HepG2 (cell line): ENCODE measurements at regions not wholly inside any gene's neighbourhood (a gene's known extent, or its start where the extent isn't known, plus 50 kb on each side); places are given as distances from the start of the nearest gene placed in this dataset.

Experiments
- DNMT1 ChIP-seq: sonication (generic); formaldehyde crosslinking; IDR thresholded peaks from 2 replicates; pipeline ENCODE4 v1.5.1; 2020; ENCODE audit warnings: mild to moderate bottlenecking, missing genetic modification reagents
- ETV6 ChIP-seq: sonication (generic); formaldehyde crosslinking; conservative IDR thresholded peaks from 2 replicates; pipeline ENCODE4 v1.4.0; 2020; ENCODE audit warnings: missing genetic modification reagents
- EZH2 ChIP-seq: conservative IDR thresholded peaks from 2 replicates; pipeline ENCODE4 v1.6.1; 2012; ENCODE audit warnings: mild to moderate bottlenecking, low read depth, low read length, moderate library complexity
- RAD21 ChIP-seq: fragments of 450-650 bp; formaldehyde crosslinking; IDR thresholded peaks from 2 replicates; pipeline ENCODE4 v1.5.0; 2020; ENCODE audit warnings: mild to moderate bottlenecking
- TBP ChIP-seq: sonication (generic); formaldehyde crosslinking; IDR thresholded peaks from 2 replicates; pipeline ENCODE4 v1.5.0; 2020; ENCODE audit warnings: missing genetic modification reagents
- ZKSCAN1 ChIP-seq: fragments of 150-350 bp; IDR thresholded peaks from 2 replicates; pipeline ENCODE4 v1.6.1; 2014; ENCODE audit warnings: low read length
- ZNF780A ChIP-seq: sonication (generic); formaldehyde crosslinking; IDR thresholded peaks from 2 replicates; pipeline ENCODE4 v1.8.0; 2022; ENCODE audit warnings: mild to moderate bottlenecking, missing genetic modification reagents, moderate library complexity
- ZSCAN22 ChIP-seq: sonication (generic); formaldehyde crosslinking; IDR thresholded peaks from 2 replicates; pipeline ENCODE4 v1.4.0; 2020; ENCODE audit warnings: mild to moderate bottlenecking, missing genetic modification reagents
- TF ChIP-seq, protein P1 (sequence below): sonication (generic); formaldehyde crosslinking; IDR thresholded peaks from 2 replicates; pipeline ENCODE4 v1.4.0; 2020; ENCODE audit warnings: missing genetic modification reagents, borderline replicate concordance
- TF ChIP-seq, protein P2 (sequence below): sonication (generic); formaldehyde crosslinking; IDR thresholded peaks from 2 replicates; pipeline ENCODE4 v1.5.0; 2020; ENCODE audit warnings: mild to moderate bottlenecking, missing genetic modification reagents, moderate library complexity
- TF ChIP-seq, protein P3 (sequence below): sonication (generic); formaldehyde crosslinking; IDR thresholded peaks from 2 replicates; pipeline ENCODE4 v1.8.0; 2022; ENCODE audit warnings: mild to moderate bottlenecking, missing genetic modification reagents; ENCODE audit not compliant: insufficient replicate concordance

DNA sequence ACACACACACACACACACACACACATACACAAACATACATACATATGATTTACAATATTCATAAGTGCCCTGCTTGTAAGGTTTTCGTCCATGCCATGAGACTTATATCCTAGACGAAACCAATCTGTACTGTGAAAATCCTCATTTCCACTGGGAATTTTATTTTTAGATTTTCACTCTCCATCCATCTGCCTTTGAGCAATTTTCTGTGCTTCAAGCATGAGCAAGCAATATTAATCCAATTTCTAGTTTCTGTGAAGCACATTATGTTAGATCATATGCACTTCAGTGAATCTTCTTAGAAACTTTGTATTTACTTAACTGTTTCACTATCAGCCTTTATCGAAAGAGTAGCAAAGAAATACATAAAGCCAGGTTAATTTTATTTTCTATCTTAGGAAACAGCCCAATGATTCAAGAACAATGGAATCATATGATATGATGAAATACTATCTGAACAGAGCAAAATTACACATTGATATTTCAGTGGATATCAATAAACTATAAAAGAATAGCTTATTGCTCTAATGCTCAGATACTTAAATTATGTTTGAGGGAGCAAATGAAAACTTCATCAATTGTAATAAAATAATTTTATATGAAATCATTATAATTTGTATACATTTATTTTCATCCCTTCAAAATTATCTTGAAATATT lies 1100.7 kb upstream of the MIR17HG start:
- no peak for TF ChIP-seq TBP
- no peak for TF ChIP-seq DNMT1
- TF ChIP-seq RAD21 (CRISPR knock-in tag): no peak
- TF ChIP-seq ZSCAN22 (CRISPR knock-in tag): no peak
- no peak for TF ChIP-seq ZKSCAN1
- TF ChIP-seq EZH2: no peak
- TF ChIP-seq, protein P1, sequence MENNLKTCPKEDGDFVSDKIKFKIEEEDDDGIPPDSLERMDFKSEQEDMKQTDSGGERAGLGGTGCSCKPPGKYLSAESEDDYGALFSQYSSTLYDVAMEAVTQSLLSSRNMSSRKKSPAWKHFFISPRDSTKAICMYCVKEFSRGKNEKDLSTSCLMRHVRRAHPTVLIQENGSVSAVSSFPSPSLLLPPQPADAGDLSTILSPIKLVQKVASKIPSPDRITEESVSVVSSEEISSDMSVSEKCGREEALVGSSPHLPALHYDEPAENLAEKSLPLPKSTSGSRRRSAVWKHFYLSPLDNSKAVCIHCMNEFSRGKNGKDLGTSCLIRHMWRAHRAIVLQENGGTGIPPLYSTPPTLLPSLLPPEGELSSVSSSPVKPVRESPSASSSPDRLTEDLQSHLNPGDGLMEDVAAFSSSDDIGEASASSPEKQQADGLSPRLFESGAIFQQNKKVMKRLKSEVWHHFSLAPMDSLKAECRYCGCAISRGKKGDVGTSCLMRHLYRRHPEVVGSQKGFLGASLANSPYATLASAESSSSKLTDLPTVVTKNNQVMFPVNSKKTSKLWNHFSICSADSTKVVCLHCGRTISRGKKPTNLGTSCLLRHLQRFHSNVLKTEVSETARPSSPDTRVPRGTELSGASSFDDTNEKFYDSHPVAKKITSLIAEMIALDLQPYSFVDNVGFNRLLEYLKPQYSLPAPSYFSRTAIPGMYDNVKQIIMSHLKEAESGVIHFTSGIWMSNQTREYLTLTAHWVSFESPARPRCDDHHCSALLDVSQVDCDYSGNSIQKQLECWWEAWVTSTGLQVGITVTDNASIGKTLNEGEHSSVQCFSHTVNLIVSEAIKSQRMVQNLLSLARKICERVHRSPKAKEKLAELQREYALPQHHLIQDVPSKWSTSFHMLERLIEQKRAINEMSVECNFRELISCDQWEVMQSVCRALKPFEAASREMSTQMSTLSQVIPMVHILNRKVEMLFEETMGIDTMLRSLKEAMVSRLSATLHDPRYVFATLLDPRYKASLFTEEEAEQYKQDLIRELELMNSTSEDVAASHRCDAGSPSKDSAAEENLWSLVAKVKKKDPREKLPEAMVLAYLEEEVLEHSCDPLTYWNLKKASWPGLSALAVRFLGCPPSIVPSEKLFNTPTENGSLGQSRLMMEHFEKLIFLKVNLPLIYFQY (CRISPR knock-in tag): no peak
- TF ChIP-seq, protein P2, sequence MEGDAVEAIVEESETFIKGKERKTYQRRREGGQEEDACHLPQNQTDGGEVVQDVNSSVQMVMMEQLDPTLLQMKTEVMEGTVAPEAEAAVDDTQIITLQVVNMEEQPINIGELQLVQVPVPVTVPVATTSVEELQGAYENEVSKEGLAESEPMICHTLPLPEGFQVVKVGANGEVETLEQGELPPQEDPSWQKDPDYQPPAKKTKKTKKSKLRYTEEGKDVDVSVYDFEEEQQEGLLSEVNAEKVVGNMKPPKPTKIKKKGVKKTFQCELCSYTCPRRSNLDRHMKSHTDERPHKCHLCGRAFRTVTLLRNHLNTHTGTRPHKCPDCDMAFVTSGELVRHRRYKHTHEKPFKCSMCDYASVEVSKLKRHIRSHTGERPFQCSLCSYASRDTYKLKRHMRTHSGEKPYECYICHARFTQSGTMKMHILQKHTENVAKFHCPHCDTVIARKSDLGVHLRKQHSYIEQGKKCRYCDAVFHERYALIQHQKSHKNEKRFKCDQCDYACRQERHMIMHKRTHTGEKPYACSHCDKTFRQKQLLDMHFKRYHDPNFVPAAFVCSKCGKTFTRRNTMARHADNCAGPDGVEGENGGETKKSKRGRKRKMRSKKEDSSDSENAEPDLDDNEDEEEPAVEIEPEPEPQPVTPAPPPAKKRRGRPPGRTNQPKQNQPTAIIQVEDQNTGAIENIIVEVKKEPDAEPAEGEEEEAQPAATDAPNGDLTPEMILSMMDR (CRISPR knock-in tag): no peak
- TF ChIP-seq, protein P3, sequence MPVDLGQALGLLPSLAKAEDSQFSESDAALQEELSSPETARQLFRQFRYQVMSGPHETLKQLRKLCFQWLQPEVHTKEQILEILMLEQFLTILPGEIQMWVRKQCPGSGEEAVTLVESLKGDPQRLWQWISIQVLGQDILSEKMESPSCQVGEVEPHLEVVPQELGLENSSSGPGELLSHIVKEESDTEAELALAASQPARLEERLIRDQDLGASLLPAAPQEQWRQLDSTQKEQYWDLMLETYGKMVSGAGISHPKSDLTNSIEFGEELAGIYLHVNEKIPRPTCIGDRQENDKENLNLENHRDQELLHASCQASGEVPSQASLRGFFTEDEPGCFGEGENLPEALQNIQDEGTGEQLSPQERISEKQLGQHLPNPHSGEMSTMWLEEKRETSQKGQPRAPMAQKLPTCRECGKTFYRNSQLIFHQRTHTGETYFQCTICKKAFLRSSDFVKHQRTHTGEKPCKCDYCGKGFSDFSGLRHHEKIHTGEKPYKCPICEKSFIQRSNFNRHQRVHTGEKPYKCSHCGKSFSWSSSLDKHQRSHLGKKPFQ: no peak
- no peak for TF ChIP-seq ETV6
- no peak for TF ChIP-seq ZNF780A
